Endodermal cell (in vitro differentiated cells): ENCODE measurements at regions not wholly inside any gene's neighbourhood (a gene's known extent, or its start where the extent isn't known, plus 50 kb on each side); places are given as distances from the start of the nearest gene placed in this dataset.

ENCODE experiments used
- DNase-seq: peaks from one replicate; pipeline ENCODE4 v3.0.0-alpha.2; 2017
- H3K27ac ChIP-seq: 2 replicates; pipeline ENCODE4 v1.5.1; 2013; ENCODE audit warnings: mild to moderate bottlenecking, low read depth, low read length, moderate library complexity
- H3K27me3 ChIP-seq: 2 replicates; pipeline ENCODE4 v1.6.1; 2013; ENCODE audit warnings: mild to moderate bottlenecking, low read length, moderate library complexity; ENCODE audit not compliant: insufficient read depth, control insufficient read depth, poor library complexity, severe bottlenecking
- H3K36me3 ChIP-seq: 2 replicates; pipeline ENCODE4 v1.7.0; 2013; ENCODE audit warnings: mild to moderate bottlenecking, low read length, moderate library complexity; ENCODE audit not compliant: control insufficient read depth, insufficient read depth
- H3K4me1 ChIP-seq: one replicate; pipeline ENCODE4 v1.7.0; 2013; ENCODE audit warnings: low read length; ENCODE audit not compliant: control insufficient read depth, insufficient read depth
- H3K4me3 ChIP-seq: 2 replicates; pipeline ENCODE4 v1.5.1; 2013; ENCODE audit warnings: mild to moderate bottlenecking, low read length, moderate library complexity
- H3K9ac ChIP-seq: 2 replicates; pipeline ENCODE4 v1.6.1; 2013; ENCODE audit warnings: mild to moderate bottlenecking, low read length, moderate library complexity; ENCODE audit not compliant: poor library complexity, severe bottlenecking; ENCODE audit errors: extremely low read depth
- H3K9me3 ChIP-seq: 2 replicates; pipeline ENCODE4 v1.6.1; 2013; ENCODE audit warnings: mild to moderate bottlenecking, low read length, moderate library complexity; ENCODE audit not compliant: control insufficient read depth
- H3K27ac Mint-ChIP-seq: 2 replicates; pipeline ENCODE4 v1.8.0; 2020; ENCODE audit warnings: mixed read lengths
- H3K27me3 Mint-ChIP-seq: 2 replicates; pipeline ENCODE4 v1.8.0; 2021; ENCODE audit warnings: mild to moderate bottlenecking, mixed read lengths; ENCODE audit not compliant: insufficient read depth
- H3K36me3 Mint-ChIP-seq: 2 replicates; pipeline ENCODE4 v1.8.0; 2020; ENCODE audit warnings: low read depth, mixed read lengths
- H3K4me1 Mint-ChIP-seq: 2 replicates; pipeline ENCODE4 v1.8.0; 2020; ENCODE audit warnings: mixed read lengths
- H3K4me3 Mint-ChIP-seq: 2 replicates; pipeline ENCODE4 v1.8.0; 2020; ENCODE audit warnings: mild to moderate bottlenecking, moderate library complexity, mixed read lengths
- H3K9me3 Mint-ChIP-seq: 2 replicates; pipeline ENCODE4 v1.8.0; 2020; ENCODE audit warnings: mild to moderate bottlenecking, mixed read lengths
- CTCF ChIP-seq: fragments of 200-600 bp; sonication (generic); conservative IDR thresholded peaks from 2 replicates; pipeline ENCODE4 v1.5.0; 2021; ENCODE audit warnings: antibody characterized with exemption, mild to moderate bottlenecking
- WGBS, 2 experiments: methylation state at CpG; one replicate each; pipeline versions ENCODE4 v1.1.5 to v1.1.7; 2013; ENCODE audit warnings: missing lambda C conversion rate in 2 of 2, mixed read lengths in 1 of 2; ENCODE audit not compliant: insufficient coverage in 1 of 2, insufficient read length in 1 of 2; 5-methylcytosine and 5-hydroxymethylcytosine counted together

DNA sequence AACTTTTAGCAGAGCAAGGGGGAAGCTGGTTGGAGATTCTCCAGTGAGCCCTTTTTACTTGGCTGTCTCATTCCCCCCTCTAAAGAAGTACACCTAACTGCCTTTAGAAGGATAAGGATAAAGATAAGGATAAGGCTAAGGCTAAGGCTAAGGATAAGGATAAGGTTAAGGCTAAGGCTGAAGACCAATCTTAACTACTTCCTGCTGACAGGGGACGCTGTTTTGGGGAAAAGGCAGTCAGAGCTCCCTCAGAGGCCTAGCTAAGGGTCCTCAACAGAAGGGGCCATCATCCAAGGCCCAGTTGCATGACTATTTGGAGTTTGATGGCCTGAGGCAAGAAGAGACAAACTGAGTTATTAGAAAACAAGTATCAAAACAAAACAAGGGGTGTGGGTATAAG, 94.3 kb upstream of the ARPP21 start:
- no peaks in the 10 kb centered on the region for H3K36me3 Mint-ChIP-seq
- WGBS, 2 experiments: 33 to 41% methylated on average over 1 of the region's 1 CpG
- Histone ChIP-seq H3K9ac (no peak overlapping the region), H3K9me3 (no peaks in the 10 kb centered on the region), H3K27me3 (no peaks in the 10 kb centered on the region), H3K4me1 (no peaks in the 10 kb centered on the region), H3K36me3 (no peaks in the 10 kb centered on the region), H3K27ac (no peak overlapping the region), H3K4me3 (no peak overlapping the region)
- H3K4me3 Mint-ChIP-seq: no peak overlapping the region
- H3K27me3 Mint-ChIP-seq: peaks cover 8% of the 10 kb centered on the region
- DNase-seq: no peak
- TF ChIP-seq CTCF: peak; percentile 68
- H3K27ac Mint-ChIP-seq: no peak overlapping the region
- no peaks in the 10 kb centered on the region for H3K9me3 Mint-ChIP-seq
- peaks cover 9% of the 10 kb centered on the region for H3K4me1 Mint-ChIP-seq

GRCh38 chr3:35549690-35550089, 89.6 kb upstream of the ARPP21 start:
- peaks cover 5% of the 10 kb centered on the region for H3K4me1 Mint-ChIP-seq
- Histone ChIP-seq H3K4me3 (no peak overlapping the region), H3K9ac (no peak overlapping the region), H3K4me1 (no peaks in the 10 kb centered on the region), H3K36me3 (no peaks in the 10 kb centered on the region), H3K27me3 (no peaks in the 10 kb centered on the region), H3K27ac (no peak overlapping the region), H3K9me3 (no peaks in the 10 kb centered on the region)
- no peak overlapping the region for H3K4me3 Mint-ChIP-seq
- 80 to 100% methylated on average over 1 of the region's 1 CpG for WGBS, 2 experiments
- peaks cover 1% of the 10 kb centered on the region for H3K27me3 Mint-ChIP-seq
- no peak for TF ChIP-seq CTCF
- DNase-seq: no peak
- no peaks in the 10 kb centered on the region for H3K36me3 Mint-ChIP-seq
- no peak overlapping the region for H3K27ac Mint-ChIP-seq
- H3K9me3 Mint-ChIP-seq: no peaks in the 10 kb centered on the region

DNA sequence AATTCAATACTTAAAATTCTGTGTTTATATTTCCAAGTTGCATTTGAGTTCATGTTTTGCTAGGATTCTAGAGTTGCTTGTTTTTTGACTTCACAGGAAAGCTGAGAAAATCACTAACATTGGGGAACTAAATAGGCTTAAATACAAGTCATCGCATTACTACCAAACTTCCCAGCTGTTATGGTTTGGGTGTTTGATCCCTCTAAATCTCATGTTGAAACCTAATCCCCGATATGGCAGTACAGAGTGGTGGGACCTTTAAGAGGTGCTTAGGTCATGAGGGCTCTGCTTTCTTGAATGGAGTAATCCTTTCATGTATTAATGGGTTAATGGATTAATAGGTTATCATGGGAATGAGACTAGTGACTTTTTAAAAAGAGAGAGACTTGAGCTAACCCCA, 77.2 kb upstream of the ARPP21 start:
- WGBS, 2 experiments: 97% methylated on average over 2 of the region's 2 CpGs; no CpG with 5 or more reads in 1 of the 2 experiments
- Mint-ChIP-seq H3K27ac (no peak overlapping the region), H3K4me3 (no peak overlapping the region), H3K4me1 (no peaks in the 10 kb centered on the region), H3K36me3 (no peaks in the 10 kb centered on the region), H3K9me3 (no peaks in the 10 kb centered on the region), H3K27me3 (no peaks in the 10 kb centered on the region)
- H3K27me3 ChIP-seq: no peaks in the 10 kb centered on the region
- TF ChIP-seq CTCF: no peak
- H3K4me3 ChIP-seq: no peak overlapping the region
- H3K36me3 ChIP-seq: no peaks in the 10 kb centered on the region
- no peak for DNase-seq
- no peaks in the 10 kb centered on the region for H3K4me1 ChIP-seq
- no peak overlapping the region for H3K27ac ChIP-seq
- H3K9me3 ChIP-seq: peaks cover 7% of the 10 kb centered on the region
- H3K9ac ChIP-seq: no peak overlapping the region
